SU-DHL-6 (cell line): ENCODE measurements at regions not wholly inside any gene's neighbourhood (a gene's known extent, or its start where the extent isn't known, plus 50 kb on each side); places are given as distances from the start of the nearest gene placed in this dataset.

ENCODE experiments used
- CTCF ChIP-seq: fragments of 200-600 bp; sonication (generic); IDR thresholded peaks from one replicate; pipeline ENCODE4 v1.5.1; 2017; ENCODE audit warnings: antibody characterized with exemption, mild to moderate bottlenecking, low read length, moderate library complexity; ENCODE audit not compliant: insufficient read depth, poor library complexity, severe bottlenecking
- EZH2phosphoT487 ChIP-seq: fragments of 200-600 bp; sonication (generic), shearing (Covaris generic); conservative IDR thresholded peaks from 2 replicates; pipeline ENCODE4 v1.6.1; 2018; ENCODE audit warnings: mild to moderate bottlenecking, antibody characterized with exemption, low read length, moderate library complexity, mixed read lengths

- TF ChIP-seq CTCF (no peak), EZH2phosphoT487 (no peak)
Measured at GRCh38 chr14:21988413-21988812, 314.8 kb upstream of the OR4E1 start.
